ENCODE measurements at regions not wholly inside any gene's neighbourhood (a gene's known extent, or its start where the extent isn't known, plus 50 kb on each side); places are given as distances from the start of the nearest gene placed in this dataset.
A peak's percentile ranks its signal among the peaks of the same experiment; 100 is the strongest.

- TF ChIP-seq CTCF (IDR thresholded peaks at IDR 0.05; ENCODE audit: unreplicated experiment), result no peak
- Mint-ChIP-seq H3K9me3 (ENCODE audit: low read depth) (no peaks in the 10 kb centered on the region), H3K27me3 (peaks cover 17% of the 10 kb centered on the region), H3K4me1 (ENCODE audit: low read depth) (peaks cover 31% of the 10 kb centered on the region), H3K4me3 (ENCODE audit: low read depth) (no peak overlapping the region), H3K27ac (no peak overlapping the region), H3K36me3 (ENCODE audit: insufficient read depth) (no peaks in the 10 kb centered on the region)
- DNase-seq (ENCODE audit: low spot score, unreplicated experiment), result no peak
Measured at GRCh38 chr2:128378231-128379020, 59.8 kb upstream of the HS6ST1 start.

- H3K4me1 Mint-ChIP-seq (ENCODE audit: low read depth), result peaks cover 27% of the 10 kb centered on the region
- H3K4me3 Mint-ChIP-seq (ENCODE audit: low read depth), result no peak overlapping the region
- peak overlapping the region; percentile 71 for H3K27ac Mint-ChIP-seq
- no peak for TF ChIP-seq CTCF (IDR thresholded peaks at IDR 0.05; ENCODE audit: unreplicated experiment)
- DNase-seq (ENCODE audit: low spot score, unreplicated experiment), result no peak
- peaks cover 11% of the 10 kb centered on the region for H3K27me3 Mint-ChIP-seq
- H3K9me3 Mint-ChIP-seq (ENCODE audit: low read depth), result no peaks in the 10 kb centered on the region
- H3K36me3 Mint-ChIP-seq (ENCODE audit: insufficient read depth), result no peaks in the 10 kb centered on the region
Measured at GRCh38 chr2:128379021-128380015, 60.6 kb upstream of the HS6ST1 start.

GRCh38 chr2:128380061-128380889 lies 61.6 kb upstream of the HS6ST1 start:
- H3K9me3 Mint-ChIP-seq (ENCODE audit: low read depth), result no peaks in the 10 kb centered on the region
- H3K27ac Mint-ChIP-seq, result no peak overlapping the region
- H3K4me1 Mint-ChIP-seq (ENCODE audit: low read depth), result peaks cover 25% of the 10 kb centered on the region
- H3K27me3 Mint-ChIP-seq, result peaks cover 11% of the 10 kb centered on the region
- no peaks in the 10 kb centered on the region for H3K36me3 Mint-ChIP-seq (ENCODE audit: insufficient read depth)
- no peak for DNase-seq (ENCODE audit: low spot score, unreplicated experiment)
- H3K4me3 Mint-ChIP-seq (ENCODE audit: low read depth), result no peak overlapping the region
- no peak for TF ChIP-seq CTCF (IDR thresholded peaks at IDR 0.05; ENCODE audit: unreplicated experiment)

- H3K27me3 Mint-ChIP-seq, result peaks cover 14% of the 10 kb centered on the region
- H3K9me3 Mint-ChIP-seq (ENCODE audit: low read depth), result no peaks in the 10 kb centered on the region
- no peak for DNase-seq (ENCODE audit: low spot score, unreplicated experiment)
- H3K27ac Mint-ChIP-seq, result no peak overlapping the region
- no peak overlapping the region for H3K4me3 Mint-ChIP-seq (ENCODE audit: low read depth)
- no peaks in the 10 kb centered on the region for H3K36me3 Mint-ChIP-seq (ENCODE audit: insufficient read depth)
- H3K4me1 Mint-ChIP-seq (ENCODE audit: low read depth), result peaks cover 25% of the 10 kb centered on the region
- no peak for TF ChIP-seq CTCF (IDR thresholded peaks at IDR 0.05; ENCODE audit: unreplicated experiment)
Measured at GRCh38 chr2:128380961-128381938, 62.6 kb upstream of the HS6ST1 start.
